H1 (cell line): ENCODE measurements at regions not wholly inside any gene's neighbourhood (a gene's known extent, or its start where the extent isn't known, plus 50 kb on each side); places are given as distances from the start of the nearest gene placed in this dataset.

Experiments used
- CTCF ChIA-PET: fragments of 300-600 bp; sonication (Branson Sonifier 250); formaldehyde crosslinking; loops from one replicate; lab custom pipeline; 2021; ENCODE audit not compliant: partially characterized antibody; lab: Charles Lee
- POLR2A ChIA-PET: fragments of 300-600 bp; sonication (Branson Sonifier 250); formaldehyde crosslinking; loops from one replicate; lab custom pipeline; 2021; ENCODE audit warnings: inconsistent platforms; ENCODE audit not compliant: partially characterized antibody; lab: Charles Lee
- DNase-seq, 2 experiments: peaks; one replicate each; pipeline versions ENCODE4 v3.0.0 to v3.0.0-alpha.2; 2010 to 2022; ENCODE audit warnings: low spot score in 2 of 2, low read depth in 1 of 2, mixed read lengths in 1 of 2
- FAIRE-seq: peaks from 2 replicates; lab custom pipeline; 2011; peaks lifted over from hg19 to GRCh38; lab: Jason Lieb, UNC
- H2AFZ ChIP-seq: 2 replicates; pipeline ENCODE4 v1.8.1; 2012; ENCODE audit warnings: low read length, inconsistent platforms
- H2AK5ac ChIP-seq: 2 replicates; pipeline ENCODE4 v1.6.1; 2013; ENCODE audit warnings: low read depth, low read length
- H2BK120ac ChIP-seq: replicated peaks from 2 replicates; pipeline ENCODE3; 2013; ENCODE audit warnings: low read depth, low read length, inconsistent platforms
- H2BK12ac ChIP-seq: 2 replicates; pipeline ENCODE4 v1.6.1; 2013; ENCODE audit warnings: low read depth, low read length
- H2BK15ac ChIP-seq: 2 replicates; pipeline ENCODE4 v1.6.1; 2013; ENCODE audit warnings: low read length
- H2BK20ac ChIP-seq: 2 replicates; pipeline ENCODE4 v1.6.1; 2013; ENCODE audit warnings: low read length
- H2BK5ac ChIP-seq: 2 replicates; pipeline ENCODE4 v1.6.1; 2013; ENCODE audit warnings: low read depth, low read length
- H3K14ac ChIP-seq: 2 replicates; pipeline ENCODE4 v1.6.1; 2013; ENCODE audit warnings: inconsistent platforms; ENCODE audit not compliant: insufficient read length
- H3K18ac ChIP-seq: 2 replicates; pipeline ENCODE4 v1.6.1; 2013; ENCODE audit warnings: low read length; ENCODE audit errors: extremely low read depth
- H3K23ac ChIP-seq: 2 replicates; pipeline ENCODE4 v1.6.1; 2013; ENCODE audit warnings: inconsistent platforms; ENCODE audit not compliant: insufficient read length
- H3K23me2 ChIP-seq: 2 replicates; pipeline ENCODE4 v1.6.1; 2013; ENCODE audit warnings: low read depth, low read length
- H3K27ac ChIP-seq: 2 replicates; pipeline ENCODE4 v1.6.1; 2011; ENCODE audit warnings: low read depth, low read length, inconsistent platforms
- H3K27me3 ChIP-seq, 4 experiments: replicated peaks in 1 of 4; 1 replicate in 1 of 4; 2 replicates in 3 of 4; pipeline versions ENCODE4 v1.6.1 to v1.8.1; 2011 to 2013; ENCODE audit warnings: low read length in 3 of 4, mild to moderate bottlenecking in 3 of 4, inconsistent platforms in 2 of 4, mixed read lengths in 2 of 4, moderate library complexity in 1 of 4; ENCODE audit not compliant: control insufficient read depth in 3 of 4, insufficient read depth in 3 of 4; ENCODE audit errors: extremely low read depth in 1 of 4
- H3K36me3 ChIP-seq, 4 experiments: 2 replicates each; pipeline versions ENCODE4 v1.6.1 to v1.8.1; 2011 to 2013; ENCODE audit warnings: mild to moderate bottlenecking in 4 of 4, low read length in 3 of 4, moderate library complexity in 2 of 4, control low read depth in 1 of 4, inconsistent platforms in 1 of 4; ENCODE audit not compliant: insufficient read depth in 4 of 4, control insufficient read depth in 2 of 4
- H3K4ac ChIP-seq: replicated peaks from 2 replicates; pipeline ENCODE3; 2013; ENCODE audit warnings: low read length, low read depth, mixed read lengths, inconsistent platforms; ENCODE audit not compliant: insufficient read length
- H3K4me1 ChIP-seq, 4 experiments: replicated peaks in 1 of 4; 1 replicate in 1 of 4; 2 replicates in 3 of 4; pipeline versions ENCODE4 v1.6.1 to v1.8.1; 2011 to 2013; ENCODE audit warnings: low read length in 3 of 4, inconsistent platforms in 2 of 4, mixed read lengths in 1 of 4; ENCODE audit not compliant: insufficient read depth in 4 of 4, control insufficient read depth in 3 of 4
- H3K4me2 ChIP-seq, 2 experiments: 2 replicates each; pipeline versions ENCODE4 v1.6.1 to v1.8.1; 2011 to 2013; ENCODE audit warnings: low read depth in 2 of 2, low read length in 2 of 2, control low read depth in 1 of 2, inconsistent platforms in 1 of 2, mild to moderate bottlenecking in 1 of 2; ENCODE audit not compliant: insufficient read depth in 1 of 2
- H3K4me3 ChIP-seq, 4 experiments: fragments of 200-600, 300-600 bp in 1 of 4; sonication (generic), shearing (Covaris generic), sonication (Bioruptor Twin) in 1 of 4; 2 replicates each; pipeline versions ENCODE4 v1.5.1 to v1.8.1; 2011 to 2016; ENCODE audit warnings: low read length in 4 of 4, low read depth in 3 of 4, control low read depth in 2 of 4, inconsistent platforms in 2 of 4, mild to moderate bottlenecking in 2 of 4, mixed read lengths in 1 of 4, moderate library complexity in 1 of 4; ENCODE audit not compliant: insufficient read depth in 2 of 4; ENCODE audit errors: extremely low read depth in 1 of 4
- H3K56ac ChIP-seq: replicated peaks from 2 replicates; pipeline ENCODE3; 2013; ENCODE audit warnings: low read depth, mild to moderate bottlenecking, mixed read lengths, low read length, inconsistent platforms; ENCODE audit not compliant: insufficient read length
- H3K79me1 ChIP-seq: 2 replicates; pipeline ENCODE4 v1.6.1; 2013; ENCODE audit warnings: low read depth, low read length, control low read depth
- H3K79me2 ChIP-seq, 2 experiments: 2 replicates each; pipeline versions ENCODE4 v1.6.1 to v1.8.1; 2012 to 2013; ENCODE audit warnings: low read length in 2 of 2, mild to moderate bottlenecking in 2 of 2, inconsistent platforms in 1 of 2; ENCODE audit not compliant: insufficient read depth in 2 of 2, control insufficient read depth in 1 of 2
- H3K9ac ChIP-seq, 4 experiments: replicated peaks in 1 of 4; 1 replicate in 1 of 4; 2 replicates in 3 of 4; pipeline versions ENCODE4 v1.6.1 to v1.8.1; 2011 to 2013; ENCODE audit warnings: low read depth in 3 of 4, low read length in 3 of 4, control low read depth in 2 of 4, mild to moderate bottlenecking in 2 of 4, moderate library complexity in 2 of 4, inconsistent platforms in 1 of 4; ENCODE audit errors: extremely low read depth in 1 of 4
- H3K9me3 ChIP-seq, 2 experiments: 2 replicates each; pipeline versions ENCODE4 v1.6.1 to v1.8.1; 2012 to 2013; ENCODE audit warnings: mild to moderate bottlenecking in 2 of 2, moderate library complexity in 2 of 2, control low read depth in 1 of 2, inconsistent platforms in 1 of 2, low read depth in 1 of 2, low read length in 1 of 2, mixed read lengths in 1 of 2; ENCODE audit not compliant: insufficient read depth in 2 of 2
- H4K20me1 ChIP-seq, 2 experiments: replicated peaks in 1 of 2; 2 replicates each; pipeline versions ENCODE3 to v1.8.1; 2011 to 2013; ENCODE audit warnings: inconsistent platforms in 2 of 2, low read length in 2 of 2, mild to moderate bottlenecking in 1 of 2; ENCODE audit not compliant: insufficient read depth in 2 of 2, control insufficient read depth in 1 of 2
- H4K5ac ChIP-seq: 2 replicates; pipeline ENCODE4 v1.6.1; 2013; ENCODE audit warnings: low read length, low read depth, mixed read lengths, inconsistent platforms; ENCODE audit not compliant: insufficient read length
- H4K8ac ChIP-seq: 2 replicates; pipeline ENCODE4 v1.8.0; 2013; ENCODE audit warnings: mild to moderate bottlenecking, moderate library complexity, low read length, inconsistent platforms; ENCODE audit not compliant: insufficient read depth; ENCODE audit errors: extremely low read depth
- H4K91ac ChIP-seq: replicated peaks from 2 replicates; pipeline ENCODE3; 2013; ENCODE audit warnings: low read length, mixed read lengths, inconsistent platforms; ENCODE audit not compliant: insufficient read length
- CTBP2 ChIP-seq: IDR thresholded peaks from 2 replicates; pipeline ENCODE4 v1.7.0; 2011; ENCODE audit warnings: borderline replicate concordance, mild to moderate bottlenecking, moderate library complexity, mixed read lengths, low read length; ENCODE audit not compliant: insufficient read depth, insufficient read length
- HDAC2 ChIP-seq, 2 experiments: fragments of 300-600 bp in 1 of 2; sonication (generic) in 1 of 2; IDR thresholded peaks; 2 replicates each; pipeline ENCODE4 v1.6.1; 2011 to 2012; ENCODE audit warnings: low read depth in 2 of 2, low read length in 2 of 2, mild to moderate bottlenecking in 2 of 2, moderate library complexity in 2 of 2, borderline replicate concordance in 1 of 2, inconsistent platforms in 1 of 2
- JUND ChIP-seq: IDR thresholded peaks from 2 replicates; pipeline ENCODE4 v1.6.1; 2011; ENCODE audit warnings: mild to moderate bottlenecking, improper control_type of control experiment, low read length
- PHF8 ChIP-seq: fragments of 200-600 bp; sonication (generic); conservative IDR thresholded peaks from 2 replicates; pipeline ENCODE4 v1.7.1; 2012; ENCODE audit warnings: low read depth, mild to moderate bottlenecking, inconsistent platforms, low read length, moderate library complexity
- POLR2AphosphoS5 ChIP-seq: IDR thresholded peaks from 2 replicates; pipeline ENCODE4 v1.6.1; 2011; ENCODE audit warnings: low read depth, low read length
- WGBS, 2 experiments: shearing (Covaris generic) in 1 of 2; methylation state at CpG; one replicate each; pipeline versions ENCODE4 v1.1.6 to v1.1.7; 2013 to 2015; ENCODE audit warnings: low lambda C conversion rate in 2 of 2, mixed read lengths in 2 of 2, inconsistent platforms in 1 of 2, low coverage in 1 of 2, missing lambda C conversion rate in 1 of 2; ENCODE audit not compliant: insufficient replicate concordance in 2 of 2, insufficient coverage in 1 of 2, insufficient read length in 1 of 2; ENCODE audit errors: extremely low coverage in 1 of 2, missing lambda C conversion rate in 1 of 2; 5-methylcytosine and 5-hydroxymethylcytosine counted together
- TF ChIP-seq, protein P1 (sequence below), 3 experiments: IDR thresholded peaks; 1 replicate in 2 of 3; 2 replicates in 1 of 3; pipeline versions ENCODE4 v1.5.1 to v1.6.1; 2011; ENCODE audit warnings: low read length in 3 of 3, mild to moderate bottlenecking in 3 of 3, inconsistent platforms in 2 of 3, low read depth in 1 of 3, moderate library complexity in 1 of 3; ENCODE audit not compliant: insufficient read depth in 1 of 3; ENCODE audit errors: control extremely low read depth in 1 of 3
- TF ChIP-seq, protein P2 (sequence below): IDR thresholded peaks from 2 replicates; pipeline ENCODE4 v1.6.1; 2012; ENCODE audit warnings: inconsistent platforms
- TF ChIP-seq, protein P3 (sequence below): IDR thresholded peaks from 2 replicates; pipeline ENCODE4 v1.6.1; 2012; ENCODE audit warnings: low read length, inconsistent platforms

DNA sequence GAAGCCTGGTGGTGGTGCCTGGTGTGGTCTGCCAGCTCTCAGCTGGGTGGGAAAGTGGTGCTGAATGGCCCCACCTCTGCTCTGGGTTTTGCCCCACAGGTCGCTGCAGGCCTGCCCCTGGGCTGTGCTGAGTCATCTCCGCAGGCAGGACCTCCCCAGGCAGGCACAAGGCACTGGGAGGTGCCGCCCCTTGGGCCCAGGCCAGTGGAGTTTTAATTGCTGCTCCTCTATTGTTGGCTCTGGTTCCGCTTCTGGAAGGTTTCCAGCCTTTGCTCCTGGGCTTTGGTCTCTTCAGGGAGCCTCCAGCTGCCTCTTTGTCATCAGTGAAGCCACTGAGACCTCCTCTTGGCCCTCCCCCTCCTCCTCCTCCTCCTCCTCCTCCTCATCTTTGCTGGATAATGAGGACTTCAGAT lies 180.3 kb upstream of the GRB10 start:
- 89% methylated on average over 1 of the region's 4 CpGs; no CpG with 5 or more reads in 1 of the 2 experiments for WGBS, 2 experiments
- Histone ChIP-seq H4K8ac (no peak overlapping the region), H3K79me2 (no peaks in the 10 kb centered on the region), H3K9me3 (peaks cover 6 to 9% of the 10 kb centered on the region in 2 experiments; a peak in 3 of 4 replicates), H3K4ac (no peak overlapping the region), H4K5ac (no peak overlapping the region), H3K23me2 (no peaks in the 10 kb centered on the region), H3K4me1 (peaks cover 0 to 3% (median 0%) of the 10 kb centered on the region in 4 experiments; a peak in 1 of 7 replicates), H3K27me3 (peaks cover 7 to 27% (median 21%) of the 10 kb centered on the region in 4 experiments), H2BK12ac (no peak overlapping the region), H4K91ac (no peak overlapping the region), H3K4me2 (no peak overlapping the region), H3K36me3 (no peaks in the 10 kb centered on the region; a peak in 1 of 8 replicates), H2BK15ac (no peak overlapping the region), H2BK20ac (no peak overlapping the region), H3K14ac (no peak overlapping the region), H2AFZ (no peak overlapping the region), H3K56ac (no peak overlapping the region), H3K79me1 (no peaks in the 10 kb centered on the region), H2AK5ac (no peak overlapping the region), H3K18ac (no peak overlapping the region), H3K4me3 (no peak overlapping the region), H3K23ac (no peak overlapping the region), H3K27ac (no peak overlapping the region), H3K9ac (no peak overlapping the region), H2BK120ac (no peak overlapping the region), H4K20me1 (no peaks in the 10 kb centered on the region), H2BK5ac (no peak overlapping the region)
- no peak for FAIRE-seq
- DNase-seq, result no peak
- ChIA-PET POLR2A (interaction anchor here (1.7 kb wide), 1 partner anchor 8 kb away, joined by 5 read pairs; no protein-coding TSS in a partner anchor), CTCF (interaction anchor here (0.5 to 0.8 kb wide), 3 partner anchors 8 to 480 kb away, joined by 3 to 4 read pairs (median 3); no protein-coding TSS in a partner anchor)
- TF ChIP-seq CTBP2, result no peak
- TF ChIP-seq PHF8, result no peak
- TF ChIP-seq, protein P1, sequence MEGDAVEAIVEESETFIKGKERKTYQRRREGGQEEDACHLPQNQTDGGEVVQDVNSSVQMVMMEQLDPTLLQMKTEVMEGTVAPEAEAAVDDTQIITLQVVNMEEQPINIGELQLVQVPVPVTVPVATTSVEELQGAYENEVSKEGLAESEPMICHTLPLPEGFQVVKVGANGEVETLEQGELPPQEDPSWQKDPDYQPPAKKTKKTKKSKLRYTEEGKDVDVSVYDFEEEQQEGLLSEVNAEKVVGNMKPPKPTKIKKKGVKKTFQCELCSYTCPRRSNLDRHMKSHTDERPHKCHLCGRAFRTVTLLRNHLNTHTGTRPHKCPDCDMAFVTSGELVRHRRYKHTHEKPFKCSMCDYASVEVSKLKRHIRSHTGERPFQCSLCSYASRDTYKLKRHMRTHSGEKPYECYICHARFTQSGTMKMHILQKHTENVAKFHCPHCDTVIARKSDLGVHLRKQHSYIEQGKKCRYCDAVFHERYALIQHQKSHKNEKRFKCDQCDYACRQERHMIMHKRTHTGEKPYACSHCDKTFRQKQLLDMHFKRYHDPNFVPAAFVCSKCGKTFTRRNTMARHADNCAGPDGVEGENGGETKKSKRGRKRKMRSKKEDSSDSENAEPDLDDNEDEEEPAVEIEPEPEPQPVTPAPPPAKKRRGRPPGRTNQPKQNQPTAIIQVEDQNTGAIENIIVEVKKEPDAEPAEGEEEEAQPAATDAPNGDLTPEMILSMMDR (IDR thresholded peaks at IDR 0.05; ENCODE audit: control extremely low read depth in 1 of 3, insufficient read depth in 1 of 3, low read depth in 1 of 3, low read length in 3 of 3), result no peak
- TF ChIP-seq, protein P2, sequence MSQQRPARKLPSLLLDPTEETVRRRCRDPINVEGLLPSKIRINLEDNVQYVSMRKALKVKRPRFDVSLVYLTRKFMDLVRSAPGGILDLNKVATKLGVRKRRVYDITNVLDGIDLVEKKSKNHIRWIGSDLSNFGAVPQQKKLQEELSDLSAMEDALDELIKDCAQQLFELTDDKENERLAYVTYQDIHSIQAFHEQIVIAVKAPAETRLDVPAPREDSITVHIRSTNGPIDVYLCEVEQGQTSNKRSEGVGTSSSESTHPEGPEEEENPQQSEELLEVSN, result no peak
- no peak for TF ChIP-seq HDAC2 (IDR thresholded peaks at IDR 0.05; ENCODE audit: borderline replicate concordance in 1 of 2, low read depth in 2 of 2, low read length in 2 of 2)
- TF ChIP-seq POLR2AphosphoS5, result no peak
- TF ChIP-seq JUND, result no peak
- TF ChIP-seq, protein P3, sequence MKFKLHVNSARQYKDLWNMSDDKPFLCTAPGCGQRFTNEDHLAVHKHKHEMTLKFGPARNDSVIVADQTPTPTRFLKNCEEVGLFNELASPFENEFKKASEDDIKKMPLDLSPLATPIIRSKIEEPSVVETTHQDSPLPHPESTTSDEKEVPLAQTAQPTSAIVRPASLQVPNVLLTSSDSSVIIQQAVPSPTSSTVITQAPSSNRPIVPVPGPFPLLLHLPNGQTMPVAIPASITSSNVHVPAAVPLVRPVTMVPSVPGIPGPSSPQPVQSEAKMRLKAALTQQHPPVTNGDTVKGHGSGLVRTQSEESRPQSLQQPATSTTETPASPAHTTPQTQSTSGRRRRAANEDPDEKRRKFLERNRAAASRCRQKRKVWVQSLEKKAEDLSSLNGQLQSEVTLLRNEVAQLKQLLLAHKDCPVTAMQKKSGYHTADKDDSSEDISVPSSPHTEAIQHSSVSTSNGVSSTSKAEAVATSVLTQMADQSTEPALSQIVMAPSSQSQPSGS, result no peak
